HG02642 (cell line): ENCODE measurements at regions not wholly inside any gene's neighbourhood (a gene's known extent, or its start where the extent isn't known, plus 50 kb on each side); places are given as distances from the start of the nearest gene placed in this dataset.
"Not testable (repeated sequence)": the region's sequence is repeated elsewhere in the genome, so short reads cannot be mapped to it uniquely, and the experiment has no call there.

ENCODE experiments used
- ATAC-seq: cut with Tn5 transposase; IDR thresholded peaks from one replicate; pipeline ENCODE4 v1.9.1; 2021; ENCODE audit warnings: mild to moderate bottlenecking; ENCODE audit not compliant: unreplicated experiment, poor library complexity

GRCh38 chr6:51285876-51286275, 467.2 kb downstream of the TFAP2B start:
- ATAC-seq: no peak

- no peak for ATAC-seq
These were observed 470.4 kb downstream of the TFAP2B start for GRCh38 chr6:51289041-51289440.

- ATAC-seq: no peak
These were observed 474.0 kb downstream of the TFAP2B start for GRCh38 chr6:51292659-51293058.

- no peak for ATAC-seq
These were observed 481.1 kb downstream of the TFAP2B start for GRCh38 chr6:51299621-51300380.

GRCh38 chr6:51300510-51300909, 481.8 kb downstream of the TFAP2B start:
- ATAC-seq: no peak

- peak; percentile 59 for ATAC-seq
These were observed 483.3 kb downstream of the TFAP2B start for GRCh38 chr6:51301962-51302361.

- no peak for ATAC-seq
These were observed 483.8 kb downstream of the TFAP2B start for GRCh38 chr6:51302431-51302830.

- no peak for ATAC-seq
These were observed 484.7 kb downstream of the TFAP2B start for GRCh38 chr6:51303338-51303737.

GRCh38 chr6:51314965-51315364, 496.3 kb downstream of the TFAP2B start:
- no peak for ATAC-seq

- no peak for ATAC-seq
These were observed 500.0 kb downstream of the TFAP2B start for GRCh38 chr6:51318674-51319073.

- not testable (repeated sequence) for ATAC-seq
These were observed 502.8 kb downstream of the TFAP2B start for GRCh38 chr6:51321477-51321876.

GRCh38 chr6:51322505-51322904, 503.8 kb downstream of the TFAP2B start:
- ATAC-seq: no peak

- ATAC-seq: no peak
These were observed 504.4 kb downstream of the TFAP2B start for GRCh38 chr6:51323056-51323455.

GRCh38 chr6:51330971-51331370, 512.3 kb downstream of the TFAP2B start:
- no peak for ATAC-seq

- ATAC-seq: no peak
These were observed 516.9 kb downstream of the TFAP2B start for GRCh38 chr6:51335543-51335942.

- no peak for ATAC-seq
These were observed 517.5 kb downstream of the TFAP2B start for GRCh38 chr6:51336185-51336584.

GRCh38 chr6:51337277-51337676, 518.6 kb downstream of the TFAP2B start:
- ATAC-seq: no peak

GRCh38 chr6:51339108-51339507, 520.4 kb downstream of the TFAP2B start:
- ATAC-seq: no peak

GRCh38 chr6:51339728-51340127, 521.1 kb downstream of the TFAP2B start:
- no peak for ATAC-seq

GRCh38 chr6:51342393-51342792, 523.7 kb downstream of the TFAP2B start:
- ATAC-seq: no peak

- ATAC-seq: no peak
These were observed 531.2 kb downstream of the TFAP2B start for GRCh38 chr6:51349857-51350256.

- ATAC-seq: no peak
These were observed 531.7 kb downstream of the TFAP2B start for GRCh38 chr6:51350308-51350904.
